ENCODE measurements at regions not wholly inside any gene's neighbourhood (a gene's known extent, or its start where the extent isn't known, plus 50 kb on each side); places are given as distances from the start of the nearest gene placed in this dataset.

- H3K36me3 ChIP-seq (ENCODE audit: insufficient read depth, low read length) = no peaks in the 10 kb centered on the region
- H3K4me1 Mint-ChIP-seq (ENCODE audit: low read depth) = no peaks in the 10 kb centered on the region
- H3K4me3 Mint-ChIP-seq = no peak overlapping the region
- POLR2A ChIA-PET = no interaction called here
- no peak for ATAC-seq (ENCODE audit: poor library complexity)
- no peak for DNase-seq
- no peak overlapping the region for H3K27ac ChIP-seq (ENCODE audit: low read depth in 1 of 2, low read length in 2 of 2)
- CTCF ChIA-PET = no interaction called here
- intact Hi-C loops (cut with DNase I, micrococcal nuclease) = no loop called here
- H3K9me3 Mint-ChIP-seq = peaks cover 9% of the 10 kb centered on the region
- no peaks in the 10 kb centered on the region for H3K27me3 Mint-ChIP-seq
- peaks cover 0 to 4% of the 10 kb centered on the region in 2 experiments for H3K9me3 ChIP-seq (ENCODE audit: control insufficient read depth in 1 of 2, insufficient read depth in 1 of 2, low read length in 2 of 2)
- H3K4me3 ChIP-seq (ENCODE audit: low read length) = no peak overlapping the region
- no peaks in the 10 kb centered on the region for H3K4me1 ChIP-seq (ENCODE audit: insufficient read depth, low read length)
- H3K36me3 Mint-ChIP-seq (ENCODE audit: low read depth) = no peaks in the 10 kb centered on the region
- no peaks in the 10 kb centered on the region for H3K27me3 ChIP-seq (ENCODE audit: control insufficient read depth in 1 of 2, insufficient read depth in 2 of 2, low read length in 2 of 2)
- no peak for TF ChIP-seq CTCF (IDR thresholded peaks at IDR 0.05)
- H3K27ac Mint-ChIP-seq = no peak overlapping the region
Observed at GRCh38 chr4:28558895-28559294, 1698.3 kb downstream of the STIM2 start.

GRCh38 chr4:28562913-28563312, 1702.3 kb downstream of the STIM2 start:
- peaks cover 13% of the 10 kb centered on the region for H3K9me3 Mint-ChIP-seq
- no peak overlapping the region for H3K4me3 Mint-ChIP-seq
- Histone ChIP-seq H3K4me3 (ENCODE audit: low read length) (no peak overlapping the region), H3K27ac (ENCODE audit: low read depth in 1 of 2, low read length in 2 of 2) (no peak overlapping the region), H3K4me1 (ENCODE audit: insufficient read depth, low read length) (no peaks in the 10 kb centered on the region), H3K9me3 (ENCODE audit: control insufficient read depth in 1 of 2, insufficient read depth in 1 of 2, low read length in 2 of 2) (no peaks in the 10 kb centered on the region), H3K27me3 (ENCODE audit: control insufficient read depth in 1 of 2, insufficient read depth in 2 of 2, low read length in 2 of 2) (no peaks in the 10 kb centered on the region), H3K36me3 (ENCODE audit: insufficient read depth, low read length) (no peaks in the 10 kb centered on the region)
- no peak overlapping the region for H3K27ac Mint-ChIP-seq
- DNase-seq (no peak), ATAC-seq (ENCODE audit: poor library complexity) (no peak)
- no peak for TF ChIP-seq CTCF (IDR thresholded peaks at IDR 0.05)
- H3K4me1 Mint-ChIP-seq (ENCODE audit: low read depth) = no peaks in the 10 kb centered on the region
- intact Hi-C loops (cut with DNase I, micrococcal nuclease) = no loop called here
- ChIA-PET POLR2A (no interaction called here), CTCF (no interaction called here)
- H3K36me3 Mint-ChIP-seq (ENCODE audit: low read depth) = no peaks in the 10 kb centered on the region
- H3K27me3 Mint-ChIP-seq = no peaks in the 10 kb centered on the region

- no peak for DNase-seq
- Histone ChIP-seq H3K27me3 (ENCODE audit: control insufficient read depth in 1 of 2, insufficient read depth in 2 of 2, low read length in 2 of 2) (no peaks in the 10 kb centered on the region), H3K27ac (ENCODE audit: low read depth in 1 of 2, low read length in 2 of 2) (no peak overlapping the region), H3K4me3 (ENCODE audit: low read length) (no peak overlapping the region), H3K9me3 (ENCODE audit: control insufficient read depth in 1 of 2, insufficient read depth in 1 of 2, low read length in 2 of 2) (peaks cover 3 to 6% of the 10 kb centered on the region in 2 experiments), H3K4me1 (ENCODE audit: insufficient read depth, low read length) (no peaks in the 10 kb centered on the region), H3K36me3 (ENCODE audit: insufficient read depth, low read length) (no peaks in the 10 kb centered on the region)
- TF ChIP-seq CTCF (IDR thresholded peaks at IDR 0.05) = no peak
- CTCF ChIA-PET = no interaction called here
- intact Hi-C loops (cut with DNase I, micrococcal nuclease) = no loop called here
- Mint-ChIP-seq H3K27ac (no peak overlapping the region), H3K4me1 (ENCODE audit: low read depth) (no peaks in the 10 kb centered on the region), H3K9me3 (peaks cover 13% of the 10 kb centered on the region), H3K36me3 (ENCODE audit: low read depth) (no peaks in the 10 kb centered on the region), H3K4me3 (no peak overlapping the region), H3K27me3 (no peaks in the 10 kb centered on the region)
- POLR2A ChIA-PET = no interaction called here
- no peak for ATAC-seq (ENCODE audit: poor library complexity)
Observed at GRCh38 chr4:28565396-28565795, 1704.8 kb downstream of the STIM2 start.

All from CD4-positive, alpha-beta T cell (primary cell).